ENCODE measurements at regions not wholly inside any gene's neighbourhood (a gene's known extent, or its start where the extent isn't known, plus 50 kb on each side); places are given as distances from the start of the nearest gene placed in this dataset.

GRCh38 chr4:144463896-144464295, 182.1 kb upstream of the HHIP start:
- H3K27ac Mint-ChIP-seq = no peak overlapping the region
- no peaks in the 10 kb centered on the region for H3K9me3 Mint-ChIP-seq
- no peaks in the 10 kb centered on the region for H3K4me1 Mint-ChIP-seq
- H3F3A ChIP-seq (ENCODE audit: low read depth) = no peaks in the 10 kb centered on the region
- no peaks in the 10 kb centered on the region for H3K79me2 ChIP-seq (ENCODE audit: low read depth)
- H3K36me3 Mint-ChIP-seq = no peaks in the 10 kb centered on the region
- no peak overlapping the region for H3K9ac ChIP-seq
- H3K27ac ChIP-seq = no peak overlapping the region
- no peak overlapping the region for H3K4me2 ChIP-seq
- no peaks in the 10 kb centered on the region for H4K20me1 ChIP-seq (ENCODE audit: low read depth)
- peaks cover 15% of the 10 kb centered on the region for H3K4me1 ChIP-seq
- no peaks in the 10 kb centered on the region for H3K27me3 Mint-ChIP-seq (ENCODE audit: insufficient read depth, low read depth)
- DNase-seq (ENCODE audit: low spot score) = no peak
- H3K9me3 ChIP-seq (ENCODE audit: low read depth) = no peaks in the 10 kb centered on the region
- no peak for TF ChIP-seq CTCF (IDR thresholded peaks at IDR 0.05)
- no peak for TF ChIP-seq EZH2 (IDR thresholded peaks at IDR 0.05)
- TF ChIP-seq EZH2phosphoT487 (IDR thresholded peaks at IDR 0.05) = no peak
- no peaks in the 10 kb centered on the region for H3K27me3 ChIP-seq
- no peak overlapping the region for H3K4me3 Mint-ChIP-seq
- no peaks in the 10 kb centered on the region for H3K36me3 ChIP-seq
- H3K4me3 ChIP-seq = no peak overlapping the region
- no peak overlapping the region for H2AFZ ChIP-seq (replicated peaks)

- H3F3A ChIP-seq (ENCODE audit: low read depth) = no peaks in the 10 kb centered on the region
- no peak overlapping the region for H3K4me3 Mint-ChIP-seq
- H3K27me3 ChIP-seq = no peaks in the 10 kb centered on the region
- no peak overlapping the region for H3K27ac ChIP-seq
- no peaks in the 10 kb centered on the region for H3K9me3 Mint-ChIP-seq
- no peaks in the 10 kb centered on the region for H3K36me3 Mint-ChIP-seq
- no peaks in the 10 kb centered on the region for H3K27me3 Mint-ChIP-seq (ENCODE audit: insufficient read depth, low read depth)
- H3K4me3 ChIP-seq = no peak overlapping the region
- H3K79me2 ChIP-seq (ENCODE audit: low read depth) = no peaks in the 10 kb centered on the region
- H3K4me2 ChIP-seq = no peak overlapping the region
- H2AFZ ChIP-seq (replicated peaks) = no peak overlapping the region
- DNase-seq (ENCODE audit: low spot score) = no peak
- H3K9me3 ChIP-seq (ENCODE audit: low read depth) = no peaks in the 10 kb centered on the region
- no peaks in the 10 kb centered on the region for H3K36me3 ChIP-seq
- no peak for TF ChIP-seq CTCF (IDR thresholded peaks at IDR 0.05)
- TF ChIP-seq EZH2 (IDR thresholded peaks at IDR 0.05) = no peak
- no peak for TF ChIP-seq EZH2phosphoT487 (IDR thresholded peaks at IDR 0.05)
- no peaks in the 10 kb centered on the region for H3K4me1 Mint-ChIP-seq
- H4K20me1 ChIP-seq (ENCODE audit: low read depth) = no peaks in the 10 kb centered on the region
- H3K4me1 ChIP-seq = peaks cover 15% of the 10 kb centered on the region
- H3K9ac ChIP-seq = no peak overlapping the region
- H3K27ac Mint-ChIP-seq = no peak overlapping the region
These were observed 180.4 kb upstream of the HHIP start for GRCh38 chr4:144465546-144465945.

DNA sequence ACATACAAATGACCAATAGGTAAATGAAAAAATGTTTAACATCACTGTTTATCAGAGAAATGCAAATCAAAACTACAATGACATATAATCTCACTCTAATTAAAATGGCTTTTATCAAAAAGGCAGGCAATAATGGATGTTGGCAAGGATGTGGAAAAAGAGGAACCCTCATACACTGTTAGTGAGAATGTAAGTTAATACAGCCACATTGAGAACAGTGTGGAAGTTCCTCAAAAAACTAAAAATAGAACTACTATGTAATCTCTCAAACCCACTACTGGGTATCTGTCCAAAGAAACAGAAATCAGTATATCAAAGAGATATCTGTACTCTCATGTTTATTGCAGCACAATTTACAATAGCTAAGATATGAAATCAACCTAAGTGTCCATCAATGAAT, 165.9 kb upstream of the HHIP start:
- no peak overlapping the region for H3K4me3 Mint-ChIP-seq
- Histone ChIP-seq H3F3A (ENCODE audit: low read depth) (no peaks in the 10 kb centered on the region), H3K4me3 (no peak overlapping the region), H3K27me3 (no peaks in the 10 kb centered on the region), H3K9ac (no peak overlapping the region), H4K20me1 (ENCODE audit: low read depth) (no peaks in the 10 kb centered on the region), H3K4me1 (no peaks in the 10 kb centered on the region), H3K36me3 (no peaks in the 10 kb centered on the region), H2AFZ (replicated peaks) (no peak overlapping the region), H3K79me2 (ENCODE audit: low read depth) (no peaks in the 10 kb centered on the region), H3K4me2 (no peak overlapping the region), H3K9me3 (ENCODE audit: low read depth) (peaks cover 5% of the 10 kb centered on the region), H3K27ac (no peak overlapping the region)
- no peak for DNase-seq (ENCODE audit: low spot score)
- H3K36me3 Mint-ChIP-seq = no peaks in the 10 kb centered on the region
- H3K27me3 Mint-ChIP-seq (ENCODE audit: insufficient read depth, low read depth) = no peaks in the 10 kb centered on the region
- TF ChIP-seq CTCF (IDR thresholded peaks at IDR 0.05) = no peak
- no peak for TF ChIP-seq EZH2 (IDR thresholded peaks at IDR 0.05)
- TF ChIP-seq EZH2phosphoT487 (IDR thresholded peaks at IDR 0.05) = no peak
- no peak overlapping the region for H3K27ac Mint-ChIP-seq
- H3K4me1 Mint-ChIP-seq = no peaks in the 10 kb centered on the region
- peaks cover 11% of the 10 kb centered on the region for H3K9me3 Mint-ChIP-seq

- Histone ChIP-seq H3K4me3 (no peak overlapping the region), H3K27ac (no peak overlapping the region), H3K9ac (no peak overlapping the region), H3K4me2 (no peak overlapping the region), H3K4me1 (no peaks in the 10 kb centered on the region), H4K20me1 (ENCODE audit: low read depth) (no peaks in the 10 kb centered on the region), H3K36me3 (no peaks in the 10 kb centered on the region), H3K79me2 (ENCODE audit: low read depth) (no peaks in the 10 kb centered on the region), H3F3A (ENCODE audit: low read depth) (no peaks in the 10 kb centered on the region), H3K9me3 (ENCODE audit: low read depth) (no peaks in the 10 kb centered on the region), H2AFZ (replicated peaks) (no peak overlapping the region), H3K27me3 (no peaks in the 10 kb centered on the region)
- no peak for DNase-seq (ENCODE audit: low spot score)
- no peak for TF ChIP-seq EZH2 (IDR thresholded peaks at IDR 0.05)
- no peak for TF ChIP-seq EZH2phosphoT487 (IDR thresholded peaks at IDR 0.05)
- no peak for TF ChIP-seq CTCF (IDR thresholded peaks at IDR 0.05)
- H3K4me3 Mint-ChIP-seq = no peak overlapping the region
- no peak overlapping the region for H3K27ac Mint-ChIP-seq
- H3K4me1 Mint-ChIP-seq = peaks cover 10% of the 10 kb centered on the region
- no peaks in the 10 kb centered on the region for H3K36me3 Mint-ChIP-seq
- peaks cover 2% of the 10 kb centered on the region for H3K27me3 Mint-ChIP-seq (ENCODE audit: insufficient read depth, low read depth)
- peaks cover 2% of the 10 kb centered on the region for H3K9me3 Mint-ChIP-seq
These were observed 156.1 kb upstream of the HHIP start for GRCh38 chr4:144489831-144490230.
